ENCODE measurements at regions not wholly inside any gene's neighbourhood (a gene's known extent, or its start where the extent isn't known, plus 50 kb on each side); places are given as distances from the start of the nearest gene placed in this dataset.
"Not testable (repeated sequence)": the region's sequence is repeated elsewhere in the genome, so short reads cannot be mapped to it uniquely, and the experiment has no call there.

GRCh38 chr3:178211086-178211485, 325.1 kb upstream of the KCNMB2 start:
- H3K9me2 ChIP-seq (ENCODE audit: insufficient read depth, low read length); H2AFZ ChIP-seq (ENCODE audit: low read depth, low read length); H3K79me2 ChIP-seq (replicated peaks; ENCODE audit: insufficient read depth, low read length); H4K20me1 ChIP-seq (ENCODE audit: insufficient read depth); H3F3A ChIP-seq (ENCODE audit: insufficient read depth, low read length, poor library complexity, severe bottlenecking); H3K9ac ChIP-seq (ENCODE audit: low read length); H3K27me3 ChIP-seq (ENCODE audit: insufficient read depth, low read depth, low read length); H3K9me3 ChIP-seq (ENCODE audit: low read length); H3K4me3 ChIP-seq (ENCODE audit: low read length); H3K4me2 ChIP-seq (ENCODE audit: low read length); H3K27ac ChIP-seq (ENCODE audit: low read length); H3K36me3 ChIP-seq (ENCODE audit: insufficient read depth, low read length): not testable (repeated sequence)

GRCh38 chr3:178217479-178217878, 318.8 kb upstream of the KCNMB2 start:
- Histone ChIP-seq H3K36me3 (ENCODE audit: insufficient read depth, low read length) (no peaks in the 10 kb centered on the region), H3K4me3 (ENCODE audit: low read length) (no peak overlapping the region)

More at GRCh38 chr3:178217479-178217878, 318.8 kb upstream of the KCNMB2 start:
- TF ChIP-seq POLR2AphosphoS5 (IDR thresholded peaks at IDR 0.05) (no peak), RAD21 (conservative IDR thresholded peaks at IDR 0.05) (no peak), CTCF (IDR thresholded peaks at IDR 0.05; ENCODE audit: poor library complexity, severe bottlenecking) (no peak), EP300 (conservative IDR thresholded peaks at IDR 0.05; ENCODE audit: poor library complexity, severe bottlenecking) (no peak), TAF1 (IDR thresholded peaks at IDR 0.05; ENCODE audit: low read depth) (no peak), SMC3 (conservative IDR thresholded peaks at IDR 0.05; ENCODE audit: poor library complexity) (no peak), MXI1 (conservative IDR thresholded peaks at IDR 0.05; ENCODE audit: poor library complexity, severe bottlenecking) (no peak), EZH2 (IDR thresholded peaks at IDR 0.05; ENCODE audit: borderline replicate concordance, insufficient read depth, low read length, poor library complexity, severe bottlenecking) (no peak), REST (IDR thresholded peaks at IDR 0.05; ENCODE audit: borderline replicate concordance) (no peak)
- Histone ChIP-seq H3K9me3 (ENCODE audit: low read length) (no peaks in the 10 kb centered on the region), H3K27ac (ENCODE audit: low read length) (no peak overlapping the region), H3K9me2 (ENCODE audit: insufficient read depth, low read length) (no peaks in the 10 kb centered on the region), H3K9ac (ENCODE audit: low read length) (no peak overlapping the region), H3K79me2 (replicated peaks; ENCODE audit: insufficient read depth, low read length) (no peaks in the 10 kb centered on the region), H4K20me1 (ENCODE audit: insufficient read depth) (no peaks in the 10 kb centered on the region), H3K27me3 (ENCODE audit: insufficient read depth, low read depth, low read length) (no peaks in the 10 kb centered on the region), H3K4me2 (ENCODE audit: low read length) (no peak overlapping the region), H2AFZ (ENCODE audit: low read depth, low read length) (no peak overlapping the region), H3F3A (ENCODE audit: insufficient read depth, low read length, poor library complexity, severe bottlenecking) (no peaks in the 10 kb centered on the region)

Data from neural cell (in vitro differentiated cells).